ENCODE measurements at regions not wholly inside any gene's neighbourhood (a gene's known extent, or its start where the extent isn't known, plus 50 kb on each side); places are given as distances from the start of the nearest gene placed in this dataset.

DNA sequence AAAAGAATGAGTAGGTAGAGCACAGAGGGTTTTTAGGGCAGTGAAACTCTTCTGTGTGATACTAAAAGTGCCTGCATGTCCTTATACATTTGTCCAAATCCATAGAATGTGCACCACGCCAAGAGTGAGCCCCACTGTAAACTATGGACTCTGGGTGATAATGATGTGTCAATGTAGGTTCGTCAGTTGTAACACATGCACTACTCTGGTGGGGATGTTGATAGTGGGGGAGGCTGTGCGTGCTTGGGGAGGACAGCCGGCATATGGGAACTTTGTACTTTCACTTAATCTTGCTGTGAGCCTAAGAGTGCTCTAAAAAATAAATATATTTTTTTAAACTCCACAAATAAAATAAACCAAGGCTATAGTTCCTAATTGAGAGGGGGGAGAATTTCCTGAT, 319.2 kb downstream of the SHQ1 start:
- whole genome bisulfite sequencing, 2 experiments: 89 to 94% methylated on average over 3 to 4 of the region's 4 CpGs
- no peaks in the 10 kb centered on the region for H3K9me3 ChIP-seq (ENCODE audit: control insufficient read depth, low read length)
- no peak overlapping the region for H3K27ac ChIP-seq (ENCODE audit: insufficient read depth, low read depth, low read length, poor library complexity, severe bottlenecking)
- no peaks in the 10 kb centered on the region for H3K4me1 ChIP-seq (ENCODE audit: control insufficient read depth, insufficient read depth, low read length)
- H3K4me3 ChIP-seq (ENCODE audit: insufficient read depth, low read depth, low read length): no peak overlapping the region
- H3K36me3 ChIP-seq (ENCODE audit: control insufficient read depth, insufficient read depth, low read length): no peaks in the 10 kb centered on the region
- H3K27me3 ChIP-seq (ENCODE audit: control insufficient read depth, insufficient read depth, low read length, poor library complexity, severe bottlenecking): no peaks in the 10 kb centered on the region

DNA sequence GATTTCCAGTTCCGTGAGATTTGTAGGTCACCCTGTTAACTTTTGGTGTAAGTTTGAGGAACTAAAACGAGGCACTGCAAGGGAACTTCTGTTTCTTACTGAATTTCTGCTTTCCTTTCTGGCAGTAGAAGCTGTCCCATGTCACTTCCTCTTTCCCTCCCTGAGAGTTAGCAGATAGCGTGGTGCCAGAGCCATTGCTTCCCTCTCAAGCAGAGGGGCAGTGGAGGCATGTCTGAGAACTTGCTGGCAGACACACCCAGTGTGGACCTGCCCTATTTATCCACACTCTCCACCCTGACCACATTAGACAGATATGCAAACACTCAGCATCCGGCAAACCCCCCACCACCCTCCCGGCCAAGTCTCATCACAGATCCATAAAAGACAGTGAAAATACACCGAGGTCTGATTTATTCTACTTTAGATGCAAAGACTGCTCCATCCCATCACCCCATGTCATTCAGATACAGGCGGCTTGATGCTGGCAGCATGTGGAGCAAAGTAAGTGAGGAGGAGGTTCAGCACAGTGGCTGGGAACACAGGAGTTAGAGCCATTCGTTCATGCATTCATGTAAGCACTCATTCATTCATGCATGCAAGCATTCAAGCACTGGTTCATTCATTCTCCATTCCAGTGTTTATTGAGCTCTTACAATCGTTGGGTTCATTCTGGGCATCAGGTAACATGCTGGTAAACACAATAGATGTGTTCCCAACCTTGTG, 324.7 kb downstream of the SHQ1 start:
- no peaks in the 10 kb centered on the region for H3K4me1 ChIP-seq (ENCODE audit: control insufficient read depth, insufficient read depth, low read length)
- 82 to 90% methylated on average over 8 of the region's 9 CpGs for WGBS, 2 experiments
- H3K4me3 ChIP-seq (ENCODE audit: insufficient read depth, low read depth, low read length): no peak overlapping the region
- no peaks in the 10 kb centered on the region for H3K36me3 ChIP-seq (ENCODE audit: control insufficient read depth, insufficient read depth, low read length)
- no peak overlapping the region for H3K27ac ChIP-seq (ENCODE audit: insufficient read depth, low read depth, low read length, poor library complexity, severe bottlenecking)
- no peaks in the 10 kb centered on the region for H3K27me3 ChIP-seq (ENCODE audit: control insufficient read depth, insufficient read depth, low read length, poor library complexity, severe bottlenecking)
- no peaks in the 10 kb centered on the region for H3K9me3 ChIP-seq (ENCODE audit: control insufficient read depth, low read length)

DNA sequence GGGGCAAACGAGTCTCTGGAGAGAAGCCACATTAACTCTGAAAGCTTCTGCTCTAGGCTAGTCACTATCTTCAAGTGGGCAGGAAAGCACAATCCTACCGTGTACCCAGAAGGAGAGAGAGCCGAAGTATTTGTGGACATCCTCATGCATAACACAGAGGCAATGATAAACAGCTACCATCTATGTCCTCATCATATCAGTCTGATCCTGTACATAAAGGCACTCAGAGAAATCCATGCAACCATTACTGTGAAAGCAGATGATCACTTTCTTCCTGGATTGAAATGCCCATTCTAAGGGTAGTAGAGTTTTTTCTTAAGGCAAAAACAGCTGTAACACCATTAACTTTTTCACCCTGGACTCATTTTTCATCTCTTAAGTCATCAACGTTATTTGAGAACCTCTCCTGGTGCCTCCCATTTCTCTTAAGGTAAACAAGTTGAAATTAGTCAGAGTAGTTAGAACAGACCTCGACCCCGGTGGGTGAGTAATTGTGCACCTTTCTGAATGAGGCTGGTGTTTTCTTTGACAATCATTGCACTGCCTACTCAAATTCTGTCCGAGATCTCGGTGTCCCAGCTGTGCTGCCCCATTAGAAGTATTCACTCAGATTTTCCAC, 327.4 kb downstream of the SHQ1 start:
- no peaks in the 10 kb centered on the region for H3K27me3 ChIP-seq (ENCODE audit: control insufficient read depth, insufficient read depth, low read length, poor library complexity, severe bottlenecking)
- no peaks in the 10 kb centered on the region for H3K36me3 ChIP-seq (ENCODE audit: control insufficient read depth, insufficient read depth, low read length)
- WGBS, 2 experiments: 87 to 91% methylated on average over 8 of the region's 8 CpGs
- H3K4me3 ChIP-seq (ENCODE audit: insufficient read depth, low read depth, low read length): no peak overlapping the region
- H3K9me3 ChIP-seq (ENCODE audit: control insufficient read depth, low read length): no peaks in the 10 kb centered on the region
- no peaks in the 10 kb centered on the region for H3K4me1 ChIP-seq (ENCODE audit: control insufficient read depth, insufficient read depth, low read length)
- no peak overlapping the region for H3K27ac ChIP-seq (ENCODE audit: insufficient read depth, low read depth, low read length, poor library complexity, severe bottlenecking)

DNA sequence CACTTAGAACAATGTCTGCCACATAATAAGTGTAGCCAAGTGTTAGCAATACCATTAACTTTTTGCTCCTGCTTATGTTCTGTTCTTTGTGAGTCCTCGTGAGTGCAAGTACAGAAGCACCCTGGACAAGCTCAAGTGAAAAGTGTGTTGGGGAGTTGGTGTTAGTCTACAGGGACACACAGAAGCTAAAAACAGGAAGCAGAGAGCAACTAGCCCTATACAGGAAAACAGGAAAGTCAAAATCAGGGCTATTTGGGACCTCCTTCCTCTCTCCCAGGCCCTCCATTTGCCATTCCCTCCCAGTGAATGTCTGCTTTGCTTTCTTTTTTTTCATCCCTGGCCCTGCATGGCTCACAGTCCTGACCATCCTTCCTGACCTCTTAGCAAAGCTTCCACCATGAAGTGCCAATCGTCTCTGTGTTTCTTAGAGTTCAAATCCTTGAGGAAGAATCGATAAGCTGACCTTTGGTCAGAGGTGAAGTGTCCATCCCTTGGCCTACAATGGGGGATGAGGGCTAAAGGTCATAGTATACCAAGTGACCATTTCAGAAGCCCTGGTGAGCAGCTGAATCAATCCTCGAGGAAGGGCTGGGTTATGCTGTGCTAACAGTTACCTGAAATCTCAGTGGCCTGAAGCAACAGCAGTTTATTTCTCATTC, 328.2 kb downstream of the SHQ1 start:
- H3K27ac ChIP-seq (ENCODE audit: insufficient read depth, low read depth, low read length, poor library complexity, severe bottlenecking): no peak overlapping the region
- H3K4me3 ChIP-seq (ENCODE audit: insufficient read depth, low read depth, low read length): no peak overlapping the region
- 93% methylated on average over 4 of the region's 4 CpGs for WGBS, 2 experiments

DNA sequence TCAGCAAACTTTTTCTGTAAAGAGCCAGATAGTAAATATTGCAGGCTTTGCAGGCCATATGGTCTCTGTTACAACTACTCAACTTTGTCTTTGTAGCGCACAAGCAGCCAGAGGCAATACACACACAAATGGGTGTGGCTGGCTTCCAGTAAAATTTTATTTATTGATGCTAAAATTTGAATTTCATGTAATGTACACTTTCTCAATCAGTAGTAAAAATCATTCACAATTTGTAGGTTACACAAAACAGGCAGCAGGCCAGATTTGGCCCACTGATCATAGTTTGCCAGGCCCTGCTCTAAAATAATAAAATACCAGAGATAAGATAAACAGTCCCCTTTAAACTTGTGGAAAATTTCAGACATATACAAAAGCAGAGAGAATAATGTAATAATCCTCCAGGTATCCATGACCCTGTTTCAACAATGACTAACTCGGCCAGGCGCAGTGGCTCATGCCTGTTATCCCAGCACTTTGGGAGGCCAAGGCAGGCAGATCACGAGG, 330.3 kb downstream of the SHQ1 start:
- H3K36me3 ChIP-seq (ENCODE audit: control insufficient read depth, insufficient read depth, low read length): no peaks in the 10 kb centered on the region
- no peak overlapping the region for H3K4me3 ChIP-seq (ENCODE audit: insufficient read depth, low read depth, low read length)
- H3K4me1 ChIP-seq (ENCODE audit: control insufficient read depth, insufficient read depth, low read length): no peaks in the 10 kb centered on the region
- no peaks in the 10 kb centered on the region for H3K27me3 ChIP-seq (ENCODE audit: control insufficient read depth, insufficient read depth, low read length, poor library complexity, severe bottlenecking)
- WGBS, 2 experiments: 87 to 93% methylated on average over 4 of the region's 4 CpGs
- H3K27ac ChIP-seq (ENCODE audit: insufficient read depth, low read depth, low read length, poor library complexity, severe bottlenecking): no peak overlapping the region
- no peaks in the 10 kb centered on the region for H3K9me3 ChIP-seq (ENCODE audit: control insufficient read depth, low read length)

More for the DNA sequence above, 328.2 kb downstream of the SHQ1 start:
- no peaks in the 10 kb centered on the region for H3K27me3 ChIP-seq (ENCODE audit: control insufficient read depth, insufficient read depth, low read length, poor library complexity, severe bottlenecking)
- H3K36me3 ChIP-seq (ENCODE audit: control insufficient read depth, insufficient read depth, low read length): no peaks in the 10 kb centered on the region
- H3K9me3 ChIP-seq (ENCODE audit: control insufficient read depth, low read length): no peaks in the 10 kb centered on the region
- H3K4me1 ChIP-seq (ENCODE audit: control insufficient read depth, insufficient read depth, low read length): no peaks in the 10 kb centered on the region

DNA sequence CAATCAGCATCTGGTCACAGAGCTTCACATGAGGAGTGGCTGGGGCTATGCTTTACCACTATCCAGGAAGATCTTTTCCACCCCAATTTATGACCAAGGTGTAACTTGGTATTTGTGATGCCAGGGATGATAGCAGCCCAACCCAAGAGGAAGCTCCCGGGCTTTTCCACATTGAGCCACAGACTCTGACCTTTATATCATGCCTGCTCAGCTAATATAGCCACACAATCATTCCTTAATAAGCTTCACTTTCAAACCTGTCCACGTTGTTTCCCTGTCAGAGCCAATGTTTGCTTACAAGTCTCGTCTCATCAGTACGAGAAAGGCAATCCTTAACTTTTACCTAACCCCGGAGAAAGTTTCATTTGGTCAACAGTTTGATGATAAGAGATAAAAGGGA, 330.9 kb downstream of the SHQ1 start:
- H3K36me3 ChIP-seq (ENCODE audit: control insufficient read depth, insufficient read depth, low read length): no peaks in the 10 kb centered on the region
- H3K4me1 ChIP-seq (ENCODE audit: control insufficient read depth, insufficient read depth, low read length): no peaks in the 10 kb centered on the region
- no peak overlapping the region for H3K4me3 ChIP-seq (ENCODE audit: insufficient read depth, low read depth, low read length)
- no peaks in the 10 kb centered on the region for H3K9me3 ChIP-seq (ENCODE audit: control insufficient read depth, low read length)
- no peak overlapping the region for H3K27ac ChIP-seq (ENCODE audit: insufficient read depth, low read depth, low read length, poor library complexity, severe bottlenecking)
- no peaks in the 10 kb centered on the region for H3K27me3 ChIP-seq (ENCODE audit: control insufficient read depth, insufficient read depth, low read length, poor library complexity, severe bottlenecking)
- WGBS, 2 experiments: 92 to 96% methylated on average over 5 of the region's 5 CpGs

DNA sequence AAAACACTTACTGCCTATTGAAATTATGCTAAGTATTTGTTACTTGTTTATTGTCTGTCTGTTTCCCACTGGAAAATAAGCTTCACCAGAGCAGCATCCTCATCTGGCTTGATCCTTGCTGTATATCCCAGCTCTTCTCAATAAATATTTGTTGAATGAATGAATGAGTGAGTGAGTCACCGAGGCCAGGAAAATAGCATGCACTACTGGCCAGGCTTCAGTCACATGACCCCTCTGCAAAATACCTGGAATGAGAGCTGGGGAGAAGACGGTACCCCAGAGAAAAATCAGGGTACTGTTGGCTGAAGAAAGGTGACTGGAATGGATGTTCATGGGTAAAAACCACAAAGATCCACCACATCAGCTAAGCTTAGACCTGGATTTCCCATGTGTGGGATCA, 331.9 kb downstream of the SHQ1 start:
- WGBS, 2 experiments: 91 to 96% methylated on average over 2 of the region's 2 CpGs
- no peaks in the 10 kb centered on the region for H3K27me3 ChIP-seq (ENCODE audit: control insufficient read depth, insufficient read depth, low read length, poor library complexity, severe bottlenecking)
- H3K36me3 ChIP-seq (ENCODE audit: control insufficient read depth, insufficient read depth, low read length): no peaks in the 10 kb centered on the region
- no peaks in the 10 kb centered on the region for H3K9me3 ChIP-seq (ENCODE audit: control insufficient read depth, low read length)
- no peaks in the 10 kb centered on the region for H3K4me1 ChIP-seq (ENCODE audit: control insufficient read depth, insufficient read depth, low read length)
- no peak overlapping the region for H3K4me3 ChIP-seq (ENCODE audit: insufficient read depth, low read depth, low read length)
- H3K27ac ChIP-seq (ENCODE audit: insufficient read depth, low read depth, low read length, poor library complexity, severe bottlenecking): no peak overlapping the region

DNA sequence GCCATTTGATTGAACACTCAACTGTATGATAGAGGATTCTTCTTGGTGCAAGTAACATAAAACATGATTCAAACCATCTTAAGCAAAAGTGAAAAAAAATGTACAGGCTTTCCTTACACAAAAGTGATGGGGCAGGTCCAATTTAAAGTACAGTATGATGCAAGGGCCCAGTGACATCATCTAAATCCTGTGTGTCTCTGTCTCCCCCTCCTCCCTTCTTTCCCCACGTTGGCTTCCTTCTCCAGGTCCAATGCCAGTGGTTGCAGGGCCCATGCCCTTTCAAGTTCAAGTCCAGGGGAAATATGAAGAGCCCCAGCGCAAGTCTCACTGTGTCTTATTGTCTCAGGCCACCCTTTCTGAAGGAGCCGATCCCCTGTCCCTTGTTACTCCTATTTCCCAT, 332.3 kb downstream of the SHQ1 start:
- no peak overlapping the region for H3K4me3 ChIP-seq (ENCODE audit: insufficient read depth, low read depth, low read length)
- H3K9me3 ChIP-seq (ENCODE audit: control insufficient read depth, low read length): no peaks in the 10 kb centered on the region
- no peaks in the 10 kb centered on the region for H3K4me1 ChIP-seq (ENCODE audit: control insufficient read depth, insufficient read depth, low read length)
- H3K36me3 ChIP-seq (ENCODE audit: control insufficient read depth, insufficient read depth, low read length): no peaks in the 10 kb centered on the region
- H3K27me3 ChIP-seq (ENCODE audit: control insufficient read depth, insufficient read depth, low read length, poor library complexity, severe bottlenecking): no peaks in the 10 kb centered on the region
- 92% methylated on average over 3 of the region's 3 CpGs for WGBS, 2 experiments
- no peak overlapping the region for H3K27ac ChIP-seq (ENCODE audit: insufficient read depth, low read depth, low read length, poor library complexity, severe bottlenecking)

DNA sequence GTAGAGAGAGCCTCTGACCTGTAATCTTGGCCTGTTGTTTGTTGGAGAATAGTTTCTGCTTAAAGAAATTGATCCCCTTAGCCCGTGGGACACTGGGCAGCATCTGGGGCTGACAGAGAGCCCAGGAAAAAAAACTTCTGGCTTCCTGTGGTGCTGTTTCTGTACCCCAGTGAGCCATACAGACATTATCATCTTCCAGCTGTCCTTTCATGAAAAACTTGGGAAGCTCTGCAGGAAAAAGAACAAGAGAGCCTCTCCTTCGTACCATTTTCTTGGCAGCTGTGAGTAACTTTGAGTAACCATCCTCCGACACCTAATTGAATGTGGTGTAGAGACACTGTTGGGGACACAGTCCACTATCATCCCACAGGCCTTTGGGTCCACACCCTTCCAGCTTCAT, 333.0 kb downstream of the SHQ1 start:
- no peaks in the 10 kb centered on the region for H3K27me3 ChIP-seq (ENCODE audit: control insufficient read depth, insufficient read depth, low read length, poor library complexity, severe bottlenecking)
- no peaks in the 10 kb centered on the region for H3K9me3 ChIP-seq (ENCODE audit: control insufficient read depth, low read length)
- H3K4me1 ChIP-seq (ENCODE audit: control insufficient read depth, insufficient read depth, low read length): no peaks in the 10 kb centered on the region
- H3K36me3 ChIP-seq (ENCODE audit: control insufficient read depth, insufficient read depth, low read length): no peaks in the 10 kb centered on the region
- H3K4me3 ChIP-seq (ENCODE audit: insufficient read depth, low read depth, low read length): no peak overlapping the region
- no peak overlapping the region for H3K27ac ChIP-seq (ENCODE audit: insufficient read depth, low read depth, low read length, poor library complexity, severe bottlenecking)
- whole genome bisulfite sequencing, 2 experiments: 73 to 78% methylated on average over 3 of the region's 3 CpGs

DNA sequence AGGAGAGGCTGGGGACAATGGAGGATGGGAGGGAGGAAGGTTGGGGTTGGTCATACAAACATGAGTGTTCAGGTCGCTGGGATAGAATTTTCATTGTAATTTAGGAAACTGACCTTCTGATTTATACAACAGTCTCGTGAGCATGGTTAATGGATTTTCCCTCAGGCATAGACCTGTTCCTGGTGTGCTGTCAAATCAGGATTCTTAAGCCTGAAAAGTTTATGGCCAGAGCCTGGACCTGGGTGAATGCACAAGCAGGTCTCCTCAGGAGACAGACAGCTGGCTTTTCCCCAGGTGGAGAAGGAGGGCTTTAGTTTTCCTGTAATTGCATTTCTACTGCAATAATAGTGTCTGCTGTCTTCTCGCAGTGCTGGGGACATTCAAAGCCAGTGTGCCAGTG, 338.0 kb downstream of the SHQ1 start:
- Histone ChIP-seq H3K36me3 (ENCODE audit: control insufficient read depth, insufficient read depth, low read length) (no peaks in the 10 kb centered on the region), H3K27me3 (ENCODE audit: control insufficient read depth, insufficient read depth, low read length, poor library complexity, severe bottlenecking) (no peaks in the 10 kb centered on the region), H3K9me3 (ENCODE audit: control insufficient read depth, low read length) (no peaks in the 10 kb centered on the region), H3K27ac (ENCODE audit: insufficient read depth, low read depth, low read length, poor library complexity, severe bottlenecking) (no peak overlapping the region), H3K4me3 (ENCODE audit: insufficient read depth, low read depth, low read length) (no peak overlapping the region), H3K4me1 (ENCODE audit: control insufficient read depth, insufficient read depth, low read length) (peaks cover 4% of the 10 kb centered on the region)
- WGBS, 2 experiments: 87 to 90% methylated on average over 3 of the region's 3 CpGs
